ENCODE measurements at regions not wholly inside any gene's neighbourhood (a gene's known extent, or its start where the extent isn't known, plus 50 kb on each side); places are given as distances from the start of the nearest gene placed in this dataset.

DNA sequence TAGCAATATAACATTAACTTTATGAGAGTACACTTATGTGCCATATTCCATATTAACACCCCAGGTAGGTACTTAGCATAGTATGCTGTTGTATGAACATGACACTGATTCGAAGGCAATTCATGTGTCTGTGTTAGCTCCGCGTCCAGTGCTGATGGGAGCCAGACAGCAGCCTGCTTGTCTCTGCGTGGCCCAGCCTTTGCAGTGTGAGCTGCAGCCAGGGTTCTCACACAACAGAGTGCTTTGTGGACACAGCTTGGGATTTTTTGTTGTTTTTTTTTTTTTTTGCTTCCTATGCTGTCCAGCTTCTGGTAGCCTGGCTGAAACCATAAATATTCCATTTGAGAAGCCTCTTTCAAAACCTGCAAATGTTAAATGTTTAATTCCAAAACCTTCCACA lies 350.9 kb downstream of the SMOC2 start:
- no peak for DNase-seq (ENCODE audit: low spot score)
- H3K9me3 ChIP-seq (ENCODE audit: severe bottlenecking): no peaks in the 10 kb centered on the region
- H3K36me3 ChIP-seq (ENCODE audit: low read depth): no peaks in the 10 kb centered on the region
- H3K4me3 ChIP-seq (ENCODE audit: severe bottlenecking): no peak overlapping the region
- H3K4me1 ChIP-seq (ENCODE audit: insufficient read depth, poor library complexity, severe bottlenecking): no peaks in the 10 kb centered on the region
- ATAC-seq (ENCODE audit: low read depth): no peak
- TF ChIP-seq CTCF (IDR thresholded peaks at IDR 0.05; ENCODE audit: poor library complexity, severe bottlenecking): no peak
- no peak overlapping the region for H3K27ac ChIP-seq (ENCODE audit: poor library complexity, severe bottlenecking)
- H3K27me3 ChIP-seq (ENCODE audit: insufficient read depth, poor library complexity, severe bottlenecking): no peaks in the 10 kb centered on the region

DNA sequence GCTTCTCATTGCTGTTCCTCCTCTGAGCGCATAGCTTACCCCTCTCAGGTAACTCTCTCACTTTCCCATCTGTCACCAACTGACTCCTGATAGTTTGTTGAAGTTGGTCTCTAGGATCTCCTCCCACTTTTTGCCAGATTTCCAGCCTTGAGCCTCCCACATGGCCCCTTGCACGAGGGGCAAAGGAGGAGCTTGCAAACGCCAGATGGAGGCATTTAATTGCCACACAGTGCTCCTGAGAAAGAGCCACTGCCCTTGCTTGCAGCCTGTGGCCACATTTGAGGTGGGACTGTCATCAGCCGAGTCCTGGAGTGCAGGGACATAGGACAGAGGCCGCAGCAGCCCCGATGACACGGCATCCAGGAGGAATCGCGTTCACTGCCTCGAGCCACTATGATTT lies 348.7 kb downstream of the SMOC2 start:
- Histone ChIP-seq H3K9me3 (ENCODE audit: severe bottlenecking) (no peaks in the 10 kb centered on the region), H3K4me1 (ENCODE audit: insufficient read depth, poor library complexity, severe bottlenecking) (no peaks in the 10 kb centered on the region), H3K4me3 (ENCODE audit: severe bottlenecking) (no peak overlapping the region), H3K27me3 (ENCODE audit: insufficient read depth, poor library complexity, severe bottlenecking) (no peaks in the 10 kb centered on the region), H3K27ac (ENCODE audit: poor library complexity, severe bottlenecking) (no peak overlapping the region), H3K36me3 (ENCODE audit: low read depth) (no peaks in the 10 kb centered on the region)
- DNase-seq (ENCODE audit: low spot score) (no peak), ATAC-seq (ENCODE audit: low read depth) (no peak)
- no peak for TF ChIP-seq CTCF (IDR thresholded peaks at IDR 0.05; ENCODE audit: poor library complexity, severe bottlenecking)

DNA sequence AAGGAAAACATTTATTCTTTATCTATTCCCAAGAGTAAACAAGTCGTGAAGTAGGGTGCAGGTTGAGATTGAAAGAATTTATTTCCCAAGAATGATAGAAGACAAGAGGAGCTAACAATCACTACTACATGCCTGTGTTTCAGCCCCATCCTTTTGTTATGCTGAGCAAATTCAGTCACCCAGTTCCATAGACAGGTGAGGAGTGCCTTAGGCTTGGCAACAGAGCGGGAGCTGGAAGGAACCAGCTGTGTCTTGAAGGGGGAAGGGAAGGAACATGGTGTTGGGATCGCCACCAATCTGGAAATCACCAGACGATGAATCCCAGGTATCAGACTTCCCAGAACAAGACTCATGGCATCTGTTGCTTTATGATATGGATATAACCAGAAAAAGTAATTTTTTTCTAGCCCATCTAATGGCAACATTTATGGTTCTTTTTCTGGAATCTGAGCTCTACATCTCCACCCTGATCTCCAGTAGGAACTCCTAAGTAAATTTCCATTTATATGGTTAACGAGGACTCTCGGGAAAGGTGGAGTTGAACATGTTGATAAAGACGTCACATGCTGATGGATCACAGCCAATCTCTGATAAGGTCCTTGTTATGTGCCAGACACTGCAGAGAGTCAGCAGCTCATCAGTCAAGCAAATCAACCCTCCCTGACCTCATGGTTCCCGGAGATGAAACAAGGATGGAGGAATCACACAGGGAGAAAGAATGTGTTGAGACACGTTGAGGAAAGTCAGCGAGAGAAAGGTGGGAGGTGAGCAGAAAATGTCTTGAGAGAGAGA lies 344.9 kb downstream of the SMOC2 start:
- no peak for DNase-seq (ENCODE audit: low spot score)
- no peaks in the 10 kb centered on the region for H3K36me3 ChIP-seq (ENCODE audit: low read depth)
- no peaks in the 10 kb centered on the region for H3K27me3 ChIP-seq (ENCODE audit: insufficient read depth, poor library complexity, severe bottlenecking)
- H3K27ac ChIP-seq (ENCODE audit: poor library complexity, severe bottlenecking): no peak overlapping the region
- no peaks in the 10 kb centered on the region for H3K9me3 ChIP-seq (ENCODE audit: severe bottlenecking)
- H3K4me1 ChIP-seq (ENCODE audit: insufficient read depth, poor library complexity, severe bottlenecking): no peaks in the 10 kb centered on the region
- no peak for ATAC-seq (ENCODE audit: low read depth)
- no peak for TF ChIP-seq CTCF (IDR thresholded peaks at IDR 0.05; ENCODE audit: poor library complexity, severe bottlenecking)
- H3K4me3 ChIP-seq (ENCODE audit: severe bottlenecking): no peak overlapping the region

DNA sequence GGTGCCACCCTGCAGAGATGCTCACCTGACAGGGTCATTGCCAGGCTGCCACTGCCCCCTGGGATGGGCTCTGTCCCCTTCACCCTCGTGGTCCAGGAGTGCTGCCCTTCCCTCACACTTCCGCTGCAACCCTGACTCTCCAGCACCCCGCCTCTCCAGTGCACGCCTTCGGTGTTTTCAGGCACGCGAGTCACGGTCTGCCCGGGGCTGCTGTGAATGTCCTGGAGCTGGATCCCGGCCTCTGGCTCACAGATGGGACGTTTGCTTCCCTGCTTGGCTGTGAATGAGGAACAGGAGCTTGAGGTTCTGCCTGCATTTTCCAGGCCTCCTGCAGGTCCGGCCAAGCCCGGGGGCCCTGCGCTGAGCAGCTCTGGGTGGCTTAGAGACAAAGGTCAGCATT lies 343.4 kb downstream of the SMOC2 start:
- no peak overlapping the region for H3K4me3 ChIP-seq (ENCODE audit: severe bottlenecking)
- ATAC-seq (ENCODE audit: low read depth): no peak
- H3K9me3 ChIP-seq (ENCODE audit: severe bottlenecking): no peaks in the 10 kb centered on the region
- no peak for TF ChIP-seq CTCF (IDR thresholded peaks at IDR 0.05; ENCODE audit: poor library complexity, severe bottlenecking)
- no peak overlapping the region for H3K27ac ChIP-seq (ENCODE audit: poor library complexity, severe bottlenecking)
- DNase-seq (ENCODE audit: low spot score): no peak
- no peaks in the 10 kb centered on the region for H3K4me1 ChIP-seq (ENCODE audit: insufficient read depth, poor library complexity, severe bottlenecking)
- H3K27me3 ChIP-seq (ENCODE audit: insufficient read depth, poor library complexity, severe bottlenecking): no peaks in the 10 kb centered on the region
- H3K36me3 ChIP-seq (ENCODE audit: low read depth): no peaks in the 10 kb centered on the region

DNA sequence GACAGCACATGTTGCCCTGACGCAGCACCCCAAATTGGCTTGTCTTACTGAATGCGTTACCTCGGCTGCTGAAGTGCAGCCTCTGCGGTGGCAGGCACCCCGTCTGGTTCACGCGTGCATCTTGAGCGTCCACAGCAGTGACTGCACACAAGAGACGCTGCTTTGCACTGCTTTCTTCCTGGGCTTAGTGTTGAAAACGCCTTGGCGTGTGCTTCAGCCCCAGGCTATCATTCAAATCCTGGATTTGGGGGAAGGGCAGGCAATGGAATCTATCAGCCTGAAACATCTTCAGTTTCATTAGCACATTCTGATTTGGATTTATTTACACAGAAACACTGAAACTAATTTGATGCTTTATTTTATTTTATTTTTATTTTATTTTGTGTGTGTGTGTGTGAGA lies 342.7 kb downstream of the SMOC2 start:
- H3K9me3 ChIP-seq (ENCODE audit: severe bottlenecking): no peaks in the 10 kb centered on the region
- no peak for ATAC-seq (ENCODE audit: low read depth)
- no peak overlapping the region for H3K27ac ChIP-seq (ENCODE audit: poor library complexity, severe bottlenecking)
- H3K4me3 ChIP-seq (ENCODE audit: severe bottlenecking): no peak overlapping the region
- DNase-seq (ENCODE audit: low spot score): no peak
- H3K4me1 ChIP-seq (ENCODE audit: insufficient read depth, poor library complexity, severe bottlenecking): no peaks in the 10 kb centered on the region
- no peak for TF ChIP-seq CTCF (IDR thresholded peaks at IDR 0.05; ENCODE audit: poor library complexity, severe bottlenecking)
- peaks cover under 1% of the 10 kb centered on the region for H3K27me3 ChIP-seq (ENCODE audit: insufficient read depth, poor library complexity, severe bottlenecking)
- H3K36me3 ChIP-seq (ENCODE audit: low read depth): no peaks in the 10 kb centered on the region

All from RWPE2 (cell line).